ENCODE measurements at regions not wholly inside any gene's neighbourhood (a gene's known extent, or its start where the extent isn't known, plus 50 kb on each side); places are given as distances from the start of the nearest gene placed in this dataset.

GRCh38 chr1:80445033-80445432 lies 1355.7 kb upstream of the ADGRL2 start:
- WGBS (ENCODE audit: low lambda C conversion rate), result 3% methylated on average over 4 of the region's 4 CpGs
- no peak overlapping the region for H2AFZ ChIP-seq (ENCODE audit: low read length)
- ChIA-PET CTCF (ENCODE audit: low intra/inter-chr PET ratio, low total read pairs) (no interaction called here), POLR2A (no interaction called here)
- no peak for TF ChIP-seq HOXA7 (CRISPR knock-in tag; IDR thresholded peaks at IDR 0.05)
- TF ChIP-seq GLI4 (CRISPR knock-in tag; IDR thresholded peaks at IDR 0.05; ENCODE audit: borderline replicate concordance), result no peak
- TF ChIP-seq EED (CRISPR knock-in tag; IDR thresholded peaks at IDR 0.05), result no peak
- no peak for TF ChIP-seq ZNF761 (CRISPR knock-in tag; conservative IDR thresholded peaks at IDR 0.05)
- no peak for TF ChIP-seq KMT2A (CRISPR knock-in tag; IDR thresholded peaks at IDR 0.05)
- TF ChIP-seq EP300 (IDR thresholded peaks at IDR 0.05; ENCODE audit: low read depth in 2 of 2, low read length in 2 of 2), result no peak
- TF ChIP-seq EP300 (CRISPR knock-in tag; IDR thresholded peaks at IDR 0.05; ENCODE audit: borderline replicate concordance), result no peak
- no peak for TF ChIP-seq MBD4 (IDR thresholded peaks at IDR 0.05; ENCODE audit: borderline replicate concordance, low read length)
- TF ChIP-seq DRAP1 (CRISPR knock-in tag; IDR thresholded peaks at IDR 0.05), result no peak
- TF ChIP-seq MBNL3 (CRISPR knock-in tag; conservative IDR thresholded peaks at IDR 0.05), result no peak
- TF ChIP-seq E2F1 (CRISPR knock-in tag; IDR thresholded peaks at IDR 0.05), result no peak
- no peak for TF ChIP-seq GRHL1 (CRISPR knock-in tag; conservative IDR thresholded peaks at IDR 0.05)
- TF ChIP-seq ZFP90 (CRISPR knock-in tag; IDR thresholded peaks at IDR 0.05; ENCODE audit: borderline replicate concordance), result no peak
- TF ChIP-seq ZNF772 (CRISPR knock-in tag; IDR thresholded peaks at IDR 0.05), result no peak
- no peak overlapping the region for H3K27ac ChIP-seq (ENCODE audit: extremely low read length, insufficient read depth, low read length)
- intact Hi-C loops (cut with micrococcal nuclease; ENCODE audit: unreplicated experiment) (no loop called here), in situ Hi-C loops (cut with HindIII; ENCODE audit: extremely low pct_ligation_motif_present, low pct_unique_long_range_greater_than_20kb) (no loop called here)
- peaks cover 56% of the 10 kb centered on the region for H3K9me3 ChIP-seq (ENCODE audit: low read length)
- H4K20me1 ChIP-seq (ENCODE audit: insufficient read depth, low read length), result no peaks in the 10 kb centered on the region
- H3K36me3 ChIP-seq (replicated peaks in 1 of 2; ENCODE audit: control insufficient read depth in 1 of 2, insufficient read depth in 2 of 2, low read length in 2 of 2), result no peaks in the 10 kb centered on the region
- ATAC-seq (no peak), FAIRE-seq (no peak), DNase-seq (ENCODE audit: low spot score) (no peak)
- H3K4me3 ChIP-seq (replicated peaks in 1 of 3; ENCODE audit: insufficient read depth in 1 of 3, low read depth in 2 of 3, low read length in 3 of 3), result no peak overlapping the region
- H3K9ac ChIP-seq (ENCODE audit: insufficient read depth, low read depth, low read length), result no peak overlapping the region
- H3K4me1 ChIP-seq (ENCODE audit: insufficient read depth, low read length), result no peaks in the 10 kb centered on the region
- H3K27me3 ChIP-seq (ENCODE audit: control insufficient read depth in 1 of 2, insufficient read depth in 2 of 2, low read length in 2 of 2), result no peaks in the 10 kb centered on the region
- no peak overlapping the region for H3K4me2 ChIP-seq (ENCODE audit: low read depth, low read length)
- no peaks in the 10 kb centered on the region for H3K79me2 ChIP-seq (ENCODE audit: insufficient read depth, low read length)
- BruUV-seq (replicated peaks), result no TSS peak

All from HepG2 (cell line).